ENCODE measurements at regions not wholly inside any gene's neighbourhood (a gene's known extent, or its start where the extent isn't known, plus 50 kb on each side); places are given as distances from the start of the nearest gene placed in this dataset.
"Not testable (repeated sequence)": the region's sequence is repeated elsewhere in the genome, so short reads cannot be mapped to it uniquely, and the experiment has no call there.

- H3K9ac ChIP-seq (ENCODE audit: control insufficient read depth, insufficient read depth, low read length); DNase-seq (ENCODE audit: low read depth, low spot score); H3K4me3 ChIP-seq; H3K79me2 ChIP-seq (ENCODE audit: control insufficient read depth, insufficient read depth, low read length); H3K27me3 ChIP-seq (replicated peaks in 1 of 2; ENCODE audit: control insufficient read depth in 2 of 2, insufficient read depth in 2 of 2, low read length in 1 of 2); BruUV-seq (replicated peaks); H3K9me3 ChIP-seq (replicated peaks; ENCODE audit: control insufficient read depth, insufficient read depth, low read length); H3K36me3 ChIP-seq (ENCODE audit: control insufficient read depth in 2 of 2, insufficient read depth in 2 of 2, low read length in 1 of 2); ATAC-seq; in situ Hi-C loops (cut with MboI); H4K20me1 ChIP-seq (ENCODE audit: control insufficient read depth, insufficient read depth); FAIRE-seq: not testable (repeated sequence)
- H3K27ac ChIP-seq (ENCODE audit: control insufficient read depth, insufficient read depth), result peak overlapping the region; percentile 64; the same call in 1 of the 2 replicates
- WGBS (ENCODE audit: insufficient coverage, insufficient replicate concordance, low lambda C conversion rate, missing lambda C conversion rate), result 69% methylated on average over 10 of the region's 11 CpGs
- H3K4me2 ChIP-seq (ENCODE audit: control insufficient read depth, insufficient read depth), result peak overlapping the region; percentile 88
- H3K4me1 ChIP-seq (ENCODE audit: control insufficient read depth, insufficient read depth, low read length), result peaks cover 14% of the 10 kb centered on the region
- intact Hi-C loops (cut with micrococcal nuclease; ENCODE audit: unreplicated experiment), result loop anchor here (10.0 kb wide), 2 partner anchors 432 to 512 kb away; no protein-coding TSS in a partner anchor
- TF ChIP-seq BHLHE40 (IDR thresholded peaks at IDR 0.05; ENCODE audit: borderline replicate concordance in 1 of 2, low read depth in 2 of 2, low read length in 1 of 2), result peak in 1 of 2 experiments; percentile 46; a peak in 2 of 4 replicates
- ChIA-PET POLR2A (interaction anchor here (0.6 to 1.2 kb wide), 6 partner anchors 10 to 503 kb away, joined by 3 to 6 read pairs (median 4); no protein-coding TSS in a partner anchor), RAD21 (ENCODE audit: unreplicated experiment) (interaction anchor here (0.7 to 5.6 kb wide), 6 partner anchors 8 to 512 kb away, joined by 3 to 40 read pairs (median 14); partner anchors contain the start of gene ZFP36L2), CTCF (interaction anchor here (0.7 to 7.2 kb wide), 16 partner anchors 11 to 635 kb away, joined by 3 to 61 read pairs (median 6); no protein-coding TSS in a partner anchor), SMC1A (ENCODE audit: uncharacterized antibody, unreplicated experiment) (interaction anchor here (0.7 to 6.0 kb wide), 8 partner anchors 10 to 595 kb away, joined by 3 to 40 read pairs (median 6); no protein-coding TSS in a partner anchor)
- H2AFZ ChIP-seq (ENCODE audit: control insufficient read depth, low read depth, low read length), result peak overlapping the region; percentile 10; the same call in 1 of the 2 replicates
Observed at GRCh38 chr2:42972933-42973516, 180.6 kb upstream of the HAAO start.

- ChIA-PET SMC1A (ENCODE audit: uncharacterized antibody, unreplicated experiment) (interaction anchor here (0.8 to 6.0 kb wide), 6 partner anchors 9 to 558 kb away, joined by 3 to 40 read pairs (median 10); no protein-coding TSS in a partner anchor), RAD21 (ENCODE audit: unreplicated experiment) (interaction anchor here (2.1 to 5.6 kb wide), 3 partner anchors 202 to 513 kb away, joined by 5 to 40 read pairs (median 35); partner anchors contain the start of gene ZFP36L2), CTCF (interaction anchor here (0.7 to 7.2 kb wide), 7 partner anchors 25 to 512 kb away, joined by 3 to 61 read pairs (median 11); no protein-coding TSS in a partner anchor), POLR2A (interaction anchor here (0.6 to 1.1 kb wide), 2 partner anchors 9 to 599 kb away, joined by 3 to 5 read pairs; no protein-coding TSS in a partner anchor)
- H3K9ac ChIP-seq (ENCODE audit: control insufficient read depth, insufficient read depth, low read length), result peak overlapping the region; percentile 40; the same call in 1 of the 2 replicates
- ATAC-seq, result peak; percentile 59
- peak overlapping the region; percentile 88 for H3K4me2 ChIP-seq (ENCODE audit: control insufficient read depth, insufficient read depth)
- FAIRE-seq, result peak; percentile 88
- H3K4me1 ChIP-seq (ENCODE audit: control insufficient read depth, insufficient read depth, low read length), result peaks cover 14% of the 10 kb centered on the region
- intact Hi-C loops (cut with micrococcal nuclease; ENCODE audit: unreplicated experiment), result loop anchor here (10.0 kb wide), 2 partner anchors 433 to 513 kb away; no protein-coding TSS in a partner anchor
- H4K20me1 ChIP-seq (ENCODE audit: control insufficient read depth, insufficient read depth), result no peaks in the 10 kb centered on the region
- peak overlapping the region; percentile 77 for H2AFZ ChIP-seq (ENCODE audit: control insufficient read depth, low read depth, low read length)
- H3K9me3 ChIP-seq (replicated peaks; ENCODE audit: control insufficient read depth, insufficient read depth, low read length), result peaks cover 3% of the 10 kb centered on the region; the same call in 2 of the 3 replicates
- DNase-seq (ENCODE audit: low read depth, low spot score), result peak; percentile 24
- H3K36me3 ChIP-seq (ENCODE audit: control insufficient read depth in 2 of 2, insufficient read depth in 2 of 2, low read length in 1 of 2), result no peaks in the 10 kb centered on the region
- BruUV-seq (replicated peaks), result no TSS peak
- 44% methylated on average over 7 of the region's 7 CpGs for WGBS (ENCODE audit: insufficient coverage, insufficient replicate concordance, low lambda C conversion rate, missing lambda C conversion rate)
- no peaks in the 10 kb centered on the region for H3K79me2 ChIP-seq (ENCODE audit: control insufficient read depth, insufficient read depth, low read length)
- H3K27me3 ChIP-seq (replicated peaks in 1 of 2; ENCODE audit: control insufficient read depth in 2 of 2, insufficient read depth in 2 of 2, low read length in 1 of 2), result no peaks in the 10 kb centered on the region
- H3K4me3 ChIP-seq, result no peak overlapping the region
- peak overlapping the region; percentile 64 for H3K27ac ChIP-seq (ENCODE audit: control insufficient read depth, insufficient read depth)
- in situ Hi-C loops (cut with MboI), result no loop called here
- TF ChIP-seq REST (IDR thresholded peaks at IDR 0.05; ENCODE audit: low read depth, low read length) (no peak), BCL11A (IDR thresholded peaks at IDR 0.05; ENCODE audit: low read depth, low read length) (no peak), ZNF687 (IDR thresholded peaks at IDR 0.05) (no peak)
Observed at GRCh38 chr2:42971947-42972736, 179.8 kb upstream of the HAAO start.
